ENCODE measurements at regions not wholly inside any gene's neighbourhood (a gene's known extent, or its start where the extent isn't known, plus 50 kb on each side); places are given as distances from the start of the nearest gene placed in this dataset.

- TF ChIP-seq ZNF70 (CRISPR knock-in tag; IDR thresholded peaks at IDR 0.05) (no peak), OSR1 (CRISPR knock-in tag; IDR thresholded peaks at IDR 0.05) (no peak), PATZ1 (CRISPR knock-in tag; IDR thresholded peaks at IDR 0.05; ENCODE audit: borderline replicate concordance) (no peak), ZNF565 (CRISPR knock-in tag; conservative IDR thresholded peaks at IDR 0.05; ENCODE audit: low read depth) (no peak), ZFP30 (CRISPR knock-in tag; IDR thresholded peaks at IDR 0.05) (no peak), ISL1 (CRISPR knock-in tag; IDR thresholded peaks at IDR 0.05) (no peak), ZFP3 (CRISPR knock-in tag; IDR thresholded peaks at IDR 0.05) (no peak), CSRNP3 (CRISPR knock-in tag; IDR thresholded peaks at IDR 0.05) (no peak), ZNF8 (CRISPR knock-in tag; IDR thresholded peaks at IDR 0.05) (no peak), ARNTL (CRISPR knock-in tag; IDR thresholded peaks at IDR 0.05; ENCODE audit: borderline replicate concordance, low read depth) (no peak), PPARA (CRISPR knock-in tag; IDR thresholded peaks at IDR 0.05; ENCODE audit: borderline replicate concordance) (no peak)
Measured at GRCh38 chr13:50250401-50250800, 235.2 kb downstream of the KCNRG start.

Measured in SK-N-SH treated with all-trans-retinoic acid at 6 μM for 48 hours (cell line).